ENCODE measurements at regions not wholly inside any gene's neighbourhood (a gene's known extent, or its start where the extent isn't known, plus 50 kb on each side); places are given as distances from the start of the nearest gene placed in this dataset.

- H3K27me3 ChIP-seq: no peaks in the 10 kb centered on the region
- H3K9me3 ChIP-seq: no peaks in the 10 kb centered on the region
- no peak overlapping the region for H3K4me3 ChIP-seq (replicated peaks in 1 of 3)
- no peak for DNase-seq
- intact Hi-C loops (cut with DNase I): no loop called here
- TF ChIP-seq, protein P1, sequence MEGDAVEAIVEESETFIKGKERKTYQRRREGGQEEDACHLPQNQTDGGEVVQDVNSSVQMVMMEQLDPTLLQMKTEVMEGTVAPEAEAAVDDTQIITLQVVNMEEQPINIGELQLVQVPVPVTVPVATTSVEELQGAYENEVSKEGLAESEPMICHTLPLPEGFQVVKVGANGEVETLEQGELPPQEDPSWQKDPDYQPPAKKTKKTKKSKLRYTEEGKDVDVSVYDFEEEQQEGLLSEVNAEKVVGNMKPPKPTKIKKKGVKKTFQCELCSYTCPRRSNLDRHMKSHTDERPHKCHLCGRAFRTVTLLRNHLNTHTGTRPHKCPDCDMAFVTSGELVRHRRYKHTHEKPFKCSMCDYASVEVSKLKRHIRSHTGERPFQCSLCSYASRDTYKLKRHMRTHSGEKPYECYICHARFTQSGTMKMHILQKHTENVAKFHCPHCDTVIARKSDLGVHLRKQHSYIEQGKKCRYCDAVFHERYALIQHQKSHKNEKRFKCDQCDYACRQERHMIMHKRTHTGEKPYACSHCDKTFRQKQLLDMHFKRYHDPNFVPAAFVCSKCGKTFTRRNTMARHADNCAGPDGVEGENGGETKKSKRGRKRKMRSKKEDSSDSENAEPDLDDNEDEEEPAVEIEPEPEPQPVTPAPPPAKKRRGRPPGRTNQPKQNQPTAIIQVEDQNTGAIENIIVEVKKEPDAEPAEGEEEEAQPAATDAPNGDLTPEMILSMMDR (IDR thresholded peaks at IDR 0.05): no peak
- no peak for TF ChIP-seq POLR2A (IDR thresholded peaks at IDR 0.05)
- H3K36me3 ChIP-seq: no peaks in the 10 kb centered on the region
- no peaks in the 10 kb centered on the region for H3K4me1 ChIP-seq
- H3K27ac ChIP-seq: no peak overlapping the region
These were observed 67.6 kb downstream of the NMUR2 start for GRCh38 chr5:152337484-152337883.

GRCh38 chr5:152335461-152335860 is 69.6 kb downstream of the NMUR2 start:
- H3K27ac ChIP-seq: no peak overlapping the region
- no peak overlapping the region for H3K4me3 ChIP-seq (replicated peaks in 1 of 3)
- H3K9me3 ChIP-seq: no peaks in the 10 kb centered on the region
- no peaks in the 10 kb centered on the region for H3K36me3 ChIP-seq
- DNase-seq: no peak
- H3K27me3 ChIP-seq: no peaks in the 10 kb centered on the region
- WGBS, 2 donors: 87 to 92% methylated on average over 1 of the region's 1 CpG
- no peak for TF ChIP-seq POLR2A (IDR thresholded peaks at IDR 0.05)
- TF ChIP-seq, protein P1 (IDR thresholded peaks at IDR 0.05): no peak
- peaks cover 6% of the 10 kb centered on the region in 2 donors for H3K4me1 ChIP-seq
- intact Hi-C loops (cut with DNase I): no loop called here

GRCh38 chr5:152332716-152333460 is 72.2 kb downstream of the NMUR2 start:
- H3K27me3 ChIP-seq: no peaks in the 10 kb centered on the region
- no peak overlapping the region for H3K4me3 ChIP-seq (replicated peaks in 1 of 3)
- no peak for DNase-seq
- peaks cover 8 to 10% of the 10 kb centered on the region in 2 donors for H3K4me1 ChIP-seq
- H3K27ac ChIP-seq: no peak overlapping the region
- H3K36me3 ChIP-seq: no peaks in the 10 kb centered on the region
- 74 to 86% methylated on average over 5 of the region's 5 CpGs for WGBS, 2 donors
- H3K9me3 ChIP-seq: no peaks in the 10 kb centered on the region
- intact Hi-C loops (cut with DNase I): no loop called here
- TF ChIP-seq, protein P1 (IDR thresholded peaks at IDR 0.05): no peak
- no peak for TF ChIP-seq POLR2A (IDR thresholded peaks at IDR 0.05)

- H3K27me3 ChIP-seq: no peaks in the 10 kb centered on the region
These were observed 73.4 kb downstream of the NMUR2 start for GRCh38 chr5:152331718-152332117.

DNA sequence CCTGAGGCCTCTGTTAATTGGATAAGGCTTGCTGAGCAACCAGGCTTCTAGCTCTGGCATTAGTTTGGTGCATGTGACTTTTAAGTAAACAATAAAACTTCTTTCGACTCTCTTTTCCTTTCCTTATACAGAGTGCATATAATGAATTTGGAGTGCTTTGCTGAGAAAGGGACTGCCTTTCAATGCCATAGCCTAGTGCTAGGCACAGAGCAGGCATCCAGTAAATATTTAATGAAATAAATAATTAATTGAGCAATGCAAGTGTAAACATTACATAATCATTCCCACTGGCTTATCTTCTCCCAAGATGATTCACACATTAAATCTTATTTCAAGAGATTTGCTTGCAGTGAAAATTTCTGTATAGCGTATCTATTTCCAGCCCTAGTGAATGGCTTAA is 74.1 kb downstream of the NMUR2 start:
- 55 to 60% methylated on average over 2 of the region's 2 CpGs for WGBS, 2 donors
- Histone ChIP-seq H3K36me3 (no peaks in the 10 kb centered on the region), H3K9me3 (no peaks in the 10 kb centered on the region), H3K4me1 (peaks cover 8 to 10% of the 10 kb centered on the region in 2 donors), H3K27me3 (no peaks in the 10 kb centered on the region), H3K4me3 (replicated peaks in 1 of 3) (no peak overlapping the region), H3K27ac (no peak overlapping the region)
- intact Hi-C loops (cut with DNase I): no loop called here
- TF ChIP-seq POLR2A (IDR thresholded peaks at IDR 0.05): no peak
- TF ChIP-seq, protein P1 (IDR thresholded peaks at IDR 0.05): no peak
- DNase-seq: no peak

More at GRCh38 chr5:152331718-152332117, 73.4 kb downstream of the NMUR2 start:
- H3K36me3 ChIP-seq: no peaks in the 10 kb centered on the region
- 69 to 87% methylated on average over 2 of the region's 2 CpGs for WGBS, 2 donors
- no peaks in the 10 kb centered on the region for H3K9me3 ChIP-seq
- no peak for TF ChIP-seq POLR2A (IDR thresholded peaks at IDR 0.05)
- TF ChIP-seq, protein P1 (IDR thresholded peaks at IDR 0.05): no peak
- no peak overlapping the region for H3K4me3 ChIP-seq (replicated peaks in 1 of 3)
- peaks cover 8 to 10% of the 10 kb centered on the region in 2 donors for H3K4me1 ChIP-seq
- DNase-seq: no peak
- intact Hi-C loops (cut with DNase I): no loop called here
- no peak overlapping the region for H3K27ac ChIP-seq

All from thyroid gland (tissue), 4 donors.